NCI-H1092 treated with DMSO at 0.1 percent for 48 hours (cell line): ENCODE measurements at regions not wholly inside any gene's neighbourhood (a gene's known extent, or its start where the extent isn't known, plus 50 kb on each side); places are given as distances from the start of the nearest gene placed in this dataset.

Experiments used
- DNase-seq: peaks from one replicate; lab custom pipeline; 2025; lab: John Stamatoyannopoulos, UW

GRCh38 chr11:62073061-62073460 is 50.8 kb upstream of the INCENP start:
- no peak for DNase-seq

GRCh38 chr11:62071408-62071807 is 52.4 kb upstream of the INCENP start:
- DNase-seq, result no peak

- DNase-seq, result no peak
Observed at GRCh38 chr11:62069986-62070919, 53.6 kb upstream of the INCENP start.

- no peak for DNase-seq
Observed at GRCh38 chr11:62069374-62069773, 54.4 kb upstream of the INCENP start.

GRCh38 chr11:62068730-62069129 is 55.1 kb upstream of the INCENP start:
- no peak for DNase-seq

- no peak for DNase-seq
Observed at GRCh38 chr11:62067741-62068140, 56.1 kb upstream of the INCENP start.

- no peak for DNase-seq
Observed at GRCh38 chr11:62064221-62064620, 59.6 kb upstream of the INCENP start.

- no peak for DNase-seq
Observed at GRCh38 chr11:62062223-62062861, 61.5 kb upstream of the INCENP start.

- DNase-seq, result no peak
Observed at GRCh38 chr11:62061356-62062222, 62.2 kb upstream of the INCENP start.

GRCh38 chr11:62057069-62057468 is 66.7 kb upstream of the INCENP start:
- DNase-seq, result no peak

- no peak for DNase-seq
Observed at GRCh38 chr11:62055970-62056369, 67.8 kb upstream of the INCENP start.

- peak; percentile 54 for DNase-seq
Observed at GRCh38 chr11:62054484-62055121, 69.2 kb upstream of the INCENP start.

- DNase-seq, result no peak
Observed at GRCh38 chr11:62054081-62054480, 69.7 kb upstream of the INCENP start.

GRCh38 chr11:62050716-62051115 is 73.1 kb upstream of the INCENP start:
- DNase-seq, result no peak

GRCh38 chr11:62048100-62048499 is 75.7 kb upstream of the INCENP start:
- no peak for DNase-seq

- DNase-seq, result no peak
Observed at GRCh38 chr11:62046568-62047100, 77.2 kb upstream of the INCENP start.

- no peak for DNase-seq
Observed at GRCh38 chr11:62044639-62045121, 77.2 kb upstream of the FTH1 start.

- DNase-seq, result no peak
Observed at GRCh38 chr11:62035293-62035692, 67.9 kb upstream of the FTH1 start.

- DNase-seq, result no peak
Observed at GRCh38 chr11:62034036-62034338, 66.6 kb upstream of the FTH1 start.

- no peak for DNase-seq
Observed at GRCh38 chr11:62033191-62034035, 66.0 kb upstream of the FTH1 start.
